Esophagus (tissue), 2 donors: ENCODE measurements at regions not wholly inside any gene's neighbourhood (a gene's known extent, or its start where the extent isn't known, plus 50 kb on each side); places are given as distances from the start of the nearest gene placed in this dataset.

ENCODE experiments used
- H3K27ac ChIP-seq, 2 donors: one replicate each; pipeline ENCODE4 v1.5.1; 2013; ENCODE audit warnings: low read depth in 2 of 2, mild to moderate bottlenecking in 2 of 2, inconsistent platforms in 1 of 2, low read length in 1 of 2, moderate library complexity in 1 of 2
- H3K27me3 ChIP-seq, 2 donors: one replicate each; pipeline ENCODE4 v1.6.1; 2013; ENCODE audit warnings: low read length in 2 of 2, control low read depth in 1 of 2, mild to moderate bottlenecking in 1 of 2; ENCODE audit not compliant: insufficient read depth in 2 of 2, control insufficient read depth in 1 of 2
- H3K36me3 ChIP-seq, 2 donors: one replicate each; pipeline ENCODE4 v1.6.1; 2013; ENCODE audit warnings: low read length in 1 of 2; ENCODE audit not compliant: control insufficient read depth in 2 of 2, insufficient read depth in 2 of 2
- H3K4me1 ChIP-seq, 2 donors: one replicate each; pipeline ENCODE4 v1.6.1; 2013; ENCODE audit warnings: low read length in 1 of 2; ENCODE audit not compliant: control insufficient read depth in 2 of 2, insufficient read depth in 2 of 2
- H3K4me3 ChIP-seq, 2 donors: one replicate each; pipeline ENCODE4 v1.5.1; 2013; ENCODE audit warnings: low read length in 2 of 2, mild to moderate bottlenecking in 2 of 2, low read depth in 1 of 2, moderate library complexity in 1 of 2
- H3K9me3 ChIP-seq, 2 donors: one replicate each; pipeline ENCODE4 v1.6.1; 2013; ENCODE audit warnings: mild to moderate bottlenecking in 2 of 2, low read depth in 1 of 2, low read length in 1 of 2, moderate library complexity in 1 of 2; ENCODE audit not compliant: control insufficient read depth in 2 of 2, insufficient read depth in 1 of 2
- WGBS, 2 donors: extraction: QIAGEN DNeasy Blood & Tissue Kit; methylation state at CpG; one replicate each; pipeline ENCODE4 v1.1.7; 2013; 5-methylcytosine and 5-hydroxymethylcytosine counted together
- donor health status: healthy with polysubstance abuse.
- donor health status: Bipolar disorder and iron deficiency.

- Histone ChIP-seq H3K27me3 (no peaks in the 10 kb centered on the region), H3K4me1 (peaks cover 0 to 23% of the 10 kb centered on the region in 2 donors), H3K4me3 (no peak overlapping the region), H3K36me3 (no peaks in the 10 kb centered on the region), H3K9me3 (no peaks in the 10 kb centered on the region), H3K27ac (peak overlapping the region; percentile 5 to 61)
- WGBS, 2 donors = 94 to 96% methylated on average over 8 to 10 of the region's 10 CpGs
Measured at GRCh38 chr1:234985516-234986294, 142.9 kb downstream of the TOMM20 start.

DNA sequence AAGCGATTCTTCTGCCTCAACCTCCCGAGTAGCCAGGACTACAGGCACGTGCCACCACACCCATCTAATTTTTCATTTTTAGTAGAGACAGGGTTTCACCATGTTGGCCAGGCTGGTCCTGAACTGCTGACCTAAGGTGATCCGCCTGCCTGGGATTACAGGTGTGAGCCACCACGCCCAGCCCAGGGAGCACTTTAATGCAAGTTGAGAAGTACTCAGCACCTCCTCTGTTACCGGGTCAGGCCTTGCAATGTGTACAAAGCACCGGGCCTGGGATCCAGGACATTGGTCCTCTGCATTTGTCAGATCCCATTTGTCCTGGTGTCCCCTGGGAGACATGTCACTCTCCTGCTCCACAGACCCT lies 143.6 kb downstream of the TOMM20 start:
- peak overlapping the region; percentile 5 to 61 for H3K27ac ChIP-seq
- H3K36me3 ChIP-seq = no peaks in the 10 kb centered on the region
- no peaks in the 10 kb centered on the region for H3K27me3 ChIP-seq
- no peak overlapping the region for H3K4me3 ChIP-seq
- no peaks in the 10 kb centered on the region for H3K9me3 ChIP-seq
- 76 to 87% methylated on average over 7 of the region's 7 CpGs for WGBS, 2 donors
- peaks cover 0 to 23% of the 10 kb centered on the region in 2 donors for H3K4me1 ChIP-seq

DNA sequence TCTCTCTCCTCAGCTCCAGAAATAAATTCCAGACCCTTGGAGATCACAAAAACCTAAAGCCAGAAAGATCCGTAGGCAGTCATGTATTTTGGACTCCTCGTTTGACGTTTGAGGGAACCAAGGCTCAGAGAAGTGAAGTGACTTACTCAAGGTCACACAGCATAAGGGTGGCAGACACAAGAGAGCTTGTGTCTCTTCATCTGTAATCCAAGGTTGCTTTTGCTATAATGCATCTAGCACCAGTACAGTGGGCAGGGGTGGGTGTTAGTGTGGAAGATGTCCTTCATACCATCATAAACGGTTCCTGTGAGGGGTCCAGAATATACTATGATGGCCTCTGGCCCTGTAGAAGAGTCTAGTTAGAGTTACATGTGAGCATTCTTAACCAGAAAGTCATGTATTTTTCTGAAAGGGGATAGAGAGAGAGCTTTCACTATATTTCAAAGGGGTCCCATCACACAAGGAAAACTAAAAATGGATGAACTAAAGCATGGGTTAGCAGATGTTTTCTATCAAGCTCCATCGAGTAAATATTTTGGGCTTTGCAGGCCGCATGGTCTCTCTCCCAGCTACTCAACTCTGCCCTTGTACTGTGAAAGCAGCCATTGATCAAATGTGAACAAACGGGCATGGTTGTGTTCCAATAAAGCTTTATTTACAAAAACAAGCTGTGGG lies 144.9 kb downstream of the TOMM20 start:
- H3K4me1 ChIP-seq = peaks cover 3 to 28% of the 10 kb centered on the region in 2 donors
- WGBS, 2 donors = 81 to 86% methylated on average over 7 of the region's 7 CpGs
- H3K9me3 ChIP-seq = no peaks in the 10 kb centered on the region
- H3K27me3 ChIP-seq = no peaks in the 10 kb centered on the region
- H3K36me3 ChIP-seq = no peaks in the 10 kb centered on the region
- H3K4me3 ChIP-seq = no peak overlapping the region
- peak overlapping the region; percentile 67 to 82 for H3K27ac ChIP-seq

GRCh38 chr1:234981758-234982157 lies 146.9 kb downstream of the TOMM20 start:
- no peak overlapping the region for H3K4me3 ChIP-seq
- H3K9me3 ChIP-seq = no peaks in the 10 kb centered on the region
- no peaks in the 10 kb centered on the region for H3K36me3 ChIP-seq
- 90 to 94% methylated on average over 2 of the region's 2 CpGs for WGBS, 2 donors
- no peaks in the 10 kb centered on the region for H3K27me3 ChIP-seq
- H3K4me1 ChIP-seq = peaks cover 3 to 24% of the 10 kb centered on the region in 2 donors
- peak overlapping the region; percentile 92 to 96 for H3K27ac ChIP-seq

- no peaks in the 10 kb centered on the region for H3K9me3 ChIP-seq
- no peaks in the 10 kb centered on the region for H3K36me3 ChIP-seq
- 43 to 47% methylated on average over 18 of the region's 18 CpGs for WGBS, 2 donors
- H3K4me3 ChIP-seq = no peak overlapping the region
- no peaks in the 10 kb centered on the region for H3K27me3 ChIP-seq
- peak overlapping the region; percentile 92 to 96 for H3K27ac ChIP-seq
- H3K4me1 ChIP-seq = peaks cover 3 to 24% of the 10 kb centered on the region in 2 donors
Measured at GRCh38 chr1:234980645-234981396, 147.8 kb downstream of the TOMM20 start.

DNA sequence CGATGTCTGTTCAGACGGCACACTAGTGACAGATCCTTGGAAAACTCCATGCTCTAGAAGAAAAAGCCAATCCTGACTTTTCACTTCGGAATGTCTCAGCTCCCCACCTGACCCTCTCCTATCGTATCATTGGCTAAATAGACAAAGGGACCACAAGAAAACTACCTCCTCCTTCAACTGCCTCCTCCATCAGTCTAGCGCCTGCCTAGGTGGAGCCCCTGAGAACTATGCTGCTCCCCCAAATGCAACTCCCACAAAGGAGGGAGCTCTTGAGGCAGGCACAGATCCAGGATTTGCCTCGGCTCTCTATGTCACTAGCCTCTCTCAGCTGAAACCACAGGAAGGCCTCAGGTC lies 148.4 kb downstream of the TOMM20 start:
- Histone ChIP-seq H3K4me1 (peaks cover 3 to 24% of the 10 kb centered on the region in 2 donors), H3K4me3 (no peak overlapping the region), H3K9me3 (no peaks in the 10 kb centered on the region), H3K27ac (peak overlapping the region; percentile 92 to 96), H3K36me3 (no peaks in the 10 kb centered on the region), H3K27me3 (no peaks in the 10 kb centered on the region)
- WGBS, 2 donors = 63 to 73% methylated on average over 6 of the region's 6 CpGs

- H3K36me3 ChIP-seq = no peaks in the 10 kb centered on the region
- no peaks in the 10 kb centered on the region for H3K27me3 ChIP-seq
- no peaks in the 10 kb centered on the region for H3K9me3 ChIP-seq
- H3K4me3 ChIP-seq = no peak overlapping the region
- WGBS, 2 donors = 63 to 66% methylated on average over 15 of the region's 15 CpGs
- peak overlapping the region; percentile 92 to 96 for H3K27ac ChIP-seq
- H3K4me1 ChIP-seq = peaks cover 3 to 20% of the 10 kb centered on the region in 2 donors
Measured at GRCh38 chr1:234979296-234980279, 149.0 kb downstream of the TOMM20 start.

- 33 to 42% methylated on average over 14 of the region's 14 CpGs for WGBS, 2 donors
- Histone ChIP-seq H3K36me3 (no peaks in the 10 kb centered on the region), H3K4me1 (peaks cover 5 to 22% of the 10 kb centered on the region in 2 donors), H3K9me3 (no peaks in the 10 kb centered on the region), H3K27me3 (no peaks in the 10 kb centered on the region), H3K27ac (peak overlapping the region; percentile 92 to 96), H3K4me3 (no peak overlapping the region)
Measured at GRCh38 chr1:234978397-234979295, 150.0 kb downstream of the TOMM20 start.
